HFFc6 (cell line): ENCODE measurements at regions not wholly inside any gene's neighbourhood (a gene's known extent, or its start where the extent isn't known, plus 50 kb on each side); places are given as distances from the start of the nearest gene placed in this dataset.

Experiments used
- DNase-seq: peaks from one replicate; pipeline ENCODE4 v3.0.0-alpha.2; 2018
- H3K27ac Mint-ChIP-seq: 2 replicates; pipeline ENCODE4 v1.8.0; 2020; ENCODE audit warnings: mild to moderate bottlenecking, mixed read lengths
- H3K27me3 Mint-ChIP-seq: 2 replicates; pipeline ENCODE4 v1.8.0; 2021; ENCODE audit warnings: mild to moderate bottlenecking, moderate library complexity, mixed read lengths; ENCODE audit not compliant: insufficient read depth
- H3K36me3 Mint-ChIP-seq: 2 replicates; pipeline ENCODE4 v1.8.0; 2021; ENCODE audit warnings: low read depth, mixed read lengths
- H3K4me1 Mint-ChIP-seq: 2 replicates; pipeline ENCODE4 v1.8.0; 2020; ENCODE audit warnings: low read depth, mixed read lengths
- H3K4me3 Mint-ChIP-seq: 2 replicates; pipeline ENCODE4 v1.8.0; 2020; ENCODE audit warnings: mild to moderate bottlenecking, moderate library complexity, mixed read lengths
- H3K9me3 Mint-ChIP-seq: 2 replicates; pipeline ENCODE4 v1.8.0; 2020; ENCODE audit warnings: mild to moderate bottlenecking, mixed read lengths
- CTCF ChIP-seq: fragments of 200-600 bp; sonication (generic); IDR thresholded peaks from 2 replicates; pipeline ENCODE4 v1.5.0; 2021; ENCODE audit warnings: antibody characterized with exemption, mild to moderate bottlenecking

DNA sequence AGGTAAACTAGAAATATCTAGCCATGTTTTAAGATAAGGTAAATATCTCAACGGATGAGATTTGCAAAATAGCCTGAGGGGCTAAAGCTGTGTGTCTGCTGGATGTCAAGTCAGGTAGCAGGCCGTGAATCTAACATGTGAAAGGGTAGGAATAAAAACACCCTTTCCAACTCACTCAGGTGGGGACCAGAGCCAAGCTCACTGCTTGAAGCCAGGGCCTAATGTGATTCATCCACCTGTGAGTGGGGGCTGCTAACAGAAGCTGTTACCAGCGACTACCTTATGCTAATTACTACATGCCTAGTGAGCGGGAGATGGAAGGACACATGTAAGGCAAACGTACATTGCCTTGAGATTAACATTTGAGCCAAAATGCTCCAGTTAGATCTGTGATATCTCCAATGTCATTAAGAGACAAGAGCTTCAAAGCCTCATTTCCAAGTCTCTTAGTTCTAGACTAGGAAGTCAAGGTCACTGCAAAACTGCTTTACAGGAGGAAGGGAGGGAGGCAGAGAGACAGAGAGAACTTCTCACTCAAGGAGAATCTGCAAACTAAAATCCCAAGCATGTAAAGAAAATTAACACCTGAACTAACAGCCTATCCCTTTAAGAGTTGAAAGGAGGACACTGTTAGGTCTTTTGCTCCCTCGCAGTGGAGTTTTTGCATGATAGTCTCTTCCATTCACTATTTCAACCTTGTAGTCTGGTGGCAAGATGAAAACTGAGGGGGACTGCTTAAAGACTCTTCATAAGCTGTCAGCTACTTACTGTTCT lies 141.6 kb upstream of the RPS23 start:
- H3K36me3 Mint-ChIP-seq = no peaks in the 10 kb centered on the region
- no peak overlapping the region for H3K4me3 Mint-ChIP-seq
- no peak for TF ChIP-seq CTCF
- peaks cover 4% of the 10 kb centered on the region for H3K27me3 Mint-ChIP-seq
- no peaks in the 10 kb centered on the region for H3K9me3 Mint-ChIP-seq
- no peak for DNase-seq
- H3K27ac Mint-ChIP-seq = no peak overlapping the region
- H3K4me1 Mint-ChIP-seq = peaks cover 65% of the 10 kb centered on the region

- Mint-ChIP-seq H3K4me3 (no peak overlapping the region), H3K27me3 (peaks cover 3% of the 10 kb centered on the region), H3K36me3 (no peaks in the 10 kb centered on the region), H3K4me1 (peaks cover 70% of the 10 kb centered on the region), H3K9me3 (no peaks in the 10 kb centered on the region), H3K27ac (no peak overlapping the region)
- no peak for DNase-seq
- TF ChIP-seq CTCF = no peak
These were observed 140.4 kb upstream of the RPS23 start for GRCh38 chr5:82418608-82418950.

DNA sequence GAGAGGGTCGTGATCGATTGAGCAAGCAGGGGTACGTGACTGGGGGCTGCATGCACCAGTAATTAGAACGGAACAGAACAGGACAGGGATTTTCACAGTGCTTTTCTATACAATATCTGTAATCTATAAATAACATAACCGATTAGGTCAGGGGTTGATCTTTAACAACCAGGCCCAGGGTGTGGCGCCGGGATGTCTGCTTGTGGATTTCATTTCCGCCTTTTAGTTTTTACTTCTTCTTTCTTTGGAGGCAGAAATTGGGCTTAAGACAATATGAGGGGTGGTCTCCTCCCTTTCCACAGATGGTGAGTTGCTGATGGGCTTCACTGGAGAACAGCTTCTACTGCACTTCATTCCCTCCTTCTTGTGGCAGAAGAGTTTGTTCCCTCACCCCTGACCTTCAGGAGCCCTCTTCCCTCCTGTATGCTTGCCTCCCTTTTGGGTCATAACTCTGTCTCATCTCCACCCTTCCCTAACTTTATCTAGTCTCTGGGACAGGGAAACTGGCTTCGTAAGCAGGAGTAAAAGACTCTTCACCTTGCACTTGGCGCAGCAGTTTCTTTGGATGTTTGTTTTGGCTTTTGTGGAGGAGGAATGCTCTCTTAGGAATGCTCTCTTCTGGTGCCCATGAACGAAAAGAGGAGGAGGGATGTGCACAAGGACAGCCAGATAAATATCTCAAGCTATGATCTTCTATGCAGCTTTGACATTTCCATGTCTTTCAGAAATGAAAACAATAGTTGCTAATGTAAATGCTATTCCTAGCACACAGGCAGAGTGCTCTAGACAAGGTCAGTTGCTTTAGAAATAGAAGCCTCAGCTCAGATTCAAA lies 139.8 kb upstream of the RPS23 start:
- no peak for TF ChIP-seq CTCF
- no peaks in the 10 kb centered on the region for H3K9me3 Mint-ChIP-seq
- 0 out of 2 replicates have a peak overlapping the region, but pooled peaks have one; percentile 4 for H3K4me3 Mint-ChIP-seq
- H3K36me3 Mint-ChIP-seq = peaks cover 4% of the 10 kb centered on the region
- H3K27me3 Mint-ChIP-seq = peaks cover 3% of the 10 kb centered on the region; the same call in 1 of the 2 replicates
- peak overlapping the region; percentile 34; the same call in 1 of the 2 replicates for H3K27ac Mint-ChIP-seq
- DNase-seq = peak; percentile 15
- H3K4me1 Mint-ChIP-seq = peaks cover 73% of the 10 kb centered on the region

DNA sequence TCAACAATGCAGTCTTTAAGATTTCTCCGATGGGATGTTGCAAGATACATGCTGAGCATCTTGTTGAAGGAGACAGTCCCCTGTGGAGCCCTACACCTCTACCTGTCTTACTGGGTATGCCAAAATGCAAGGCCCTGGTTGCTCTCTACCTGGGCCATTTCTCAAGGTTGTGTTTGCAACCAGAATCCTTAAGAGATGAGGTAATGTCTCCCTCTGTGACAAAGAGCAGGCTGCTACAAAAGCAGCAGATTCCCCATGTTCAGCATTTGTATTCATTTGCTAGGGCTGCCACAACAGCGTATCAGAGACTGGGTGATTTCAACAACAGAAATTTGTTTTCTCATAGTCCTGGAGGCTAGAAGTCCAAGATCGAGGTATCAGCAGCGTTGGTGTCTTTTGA lies 138.4 kb upstream of the RPS23 start:
- H3K36me3 Mint-ChIP-seq = peaks cover 7% of the 10 kb centered on the region
- peaks cover 3% of the 10 kb centered on the region; the same call in 1 of the 2 replicates for H3K27me3 Mint-ChIP-seq
- H3K27ac Mint-ChIP-seq = no peak overlapping the region
- no peak overlapping the region for H3K4me3 Mint-ChIP-seq
- TF ChIP-seq CTCF = no peak
- DNase-seq = no peak
- H3K4me1 Mint-ChIP-seq = peaks cover 71% of the 10 kb centered on the region
- H3K9me3 Mint-ChIP-seq = no peaks in the 10 kb centered on the region

DNA sequence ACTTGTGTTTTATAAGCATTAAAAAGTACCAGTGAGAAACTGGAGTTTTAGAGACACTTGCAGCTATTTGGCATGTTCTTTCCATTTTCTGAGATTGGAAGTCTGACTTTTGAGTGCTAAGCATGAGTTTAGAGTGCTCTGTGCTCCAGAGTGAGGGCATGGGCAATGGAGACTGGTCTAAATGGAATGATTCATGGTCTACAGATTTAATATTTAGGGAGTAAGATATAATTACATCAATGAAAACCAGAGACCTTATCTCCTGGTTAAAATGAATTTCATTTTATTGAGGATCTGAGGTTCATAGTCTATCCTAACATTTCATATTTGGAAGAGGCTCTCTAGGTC lies 135.9 kb upstream of the RPS23 start:
- peaks cover 46% of the 10 kb centered on the region for H3K4me1 Mint-ChIP-seq
- H3K27ac Mint-ChIP-seq = peak overlapping the region; percentile 76
- no peak for TF ChIP-seq CTCF
- H3K4me3 Mint-ChIP-seq = peak overlapping the region; percentile 22; the same call in 1 of the 2 replicates
- H3K9me3 Mint-ChIP-seq = no peaks in the 10 kb centered on the region
- H3K36me3 Mint-ChIP-seq = peaks cover 7% of the 10 kb centered on the region
- H3K27me3 Mint-ChIP-seq = peaks cover 3% of the 10 kb centered on the region; the same call in 1 of the 2 replicates
- DNase-seq = no peak
